ENCODE measurements at regions not wholly inside any gene's neighbourhood (a gene's known extent, or its start where the extent isn't known, plus 50 kb on each side); places are given as distances from the start of the nearest gene placed in this dataset.

GRCh38 chr5:164051745-164052144, 546.3 kb downstream of the MAT2B start:
- DNase-seq (ENCODE audit: low read depth, low spot score) (no peak), FAIRE-seq (no peak)
- Histone ChIP-seq H2AFZ (ENCODE audit: control insufficient read depth, low read length) (no peak overlapping the region), H3K27me3 (ENCODE audit: control insufficient read depth, extremely low read depth, insufficient read depth, low read length) (no peaks in the 10 kb centered on the region), H3K36me3 (ENCODE audit: control insufficient read depth in 2 of 2, extremely low read depth in 1 of 2, insufficient read depth in 2 of 2, low read length in 2 of 2) (no peaks in the 10 kb centered on the region), H4K20me1 (ENCODE audit: control insufficient read depth, extremely low read depth, insufficient read depth, low read length) (no peaks in the 10 kb centered on the region), H3K9ac (ENCODE audit: control insufficient read depth, extremely low read depth, insufficient read depth, low read length) (no peak overlapping the region), H3K4me3 (ENCODE audit: control insufficient read depth in 2 of 3, extremely low read depth in 1 of 3, insufficient read depth in 2 of 3, low read depth in 1 of 3, low read length in 3 of 3) (no peak overlapping the region), H3K9me3 (ENCODE audit: control insufficient read depth, low read depth, low read length) (no peaks in the 10 kb centered on the region), H3K79me2 (ENCODE audit: control insufficient read depth, insufficient read depth, low read length) (no peaks in the 10 kb centered on the region), H3K4me2 (ENCODE audit: control insufficient read depth, extremely low read depth, insufficient read depth, low read depth, low read length) (no peak overlapping the region), H3K9me1 (ENCODE audit: control insufficient read depth, extremely low read depth, insufficient read depth, low read length) (no peaks in the 10 kb centered on the region), H3K4me1 (ENCODE audit: control insufficient read depth, extremely low read depth, insufficient read depth, low read length) (no peaks in the 10 kb centered on the region), H3K27ac (ENCODE audit: control insufficient read depth, insufficient read depth, low read length) (no peak overlapping the region)
- TF ChIP-seq, protein P1, sequence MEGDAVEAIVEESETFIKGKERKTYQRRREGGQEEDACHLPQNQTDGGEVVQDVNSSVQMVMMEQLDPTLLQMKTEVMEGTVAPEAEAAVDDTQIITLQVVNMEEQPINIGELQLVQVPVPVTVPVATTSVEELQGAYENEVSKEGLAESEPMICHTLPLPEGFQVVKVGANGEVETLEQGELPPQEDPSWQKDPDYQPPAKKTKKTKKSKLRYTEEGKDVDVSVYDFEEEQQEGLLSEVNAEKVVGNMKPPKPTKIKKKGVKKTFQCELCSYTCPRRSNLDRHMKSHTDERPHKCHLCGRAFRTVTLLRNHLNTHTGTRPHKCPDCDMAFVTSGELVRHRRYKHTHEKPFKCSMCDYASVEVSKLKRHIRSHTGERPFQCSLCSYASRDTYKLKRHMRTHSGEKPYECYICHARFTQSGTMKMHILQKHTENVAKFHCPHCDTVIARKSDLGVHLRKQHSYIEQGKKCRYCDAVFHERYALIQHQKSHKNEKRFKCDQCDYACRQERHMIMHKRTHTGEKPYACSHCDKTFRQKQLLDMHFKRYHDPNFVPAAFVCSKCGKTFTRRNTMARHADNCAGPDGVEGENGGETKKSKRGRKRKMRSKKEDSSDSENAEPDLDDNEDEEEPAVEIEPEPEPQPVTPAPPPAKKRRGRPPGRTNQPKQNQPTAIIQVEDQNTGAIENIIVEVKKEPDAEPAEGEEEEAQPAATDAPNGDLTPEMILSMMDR (optimal IDR thresholded peaks at IDR 0.05 in 1 of 3, IDR thresholded peaks at IDR 0.05 in 1 of 3, conservative IDR thresholded peaks at IDR 0.05 in 1 of 3; ENCODE audit: extremely low read depth in 1 of 3, insufficient read depth in 2 of 3, low read length in 3 of 3): no peak
- dilution Hi-C loops (cut with MboI; ENCODE audit: extremely low pct_ligation_motif_present, low sequenced_read_pairs): no loop called here

GRCh38 chr5:164052536-164053093, 547.2 kb downstream of the MAT2B start:
- FAIRE-seq (no peak), DNase-seq (ENCODE audit: low read depth, low spot score) (no peak)
- Histone ChIP-seq H3K9ac (ENCODE audit: control insufficient read depth, extremely low read depth, insufficient read depth, low read length) (no peak overlapping the region), H2AFZ (ENCODE audit: control insufficient read depth, low read length) (no peak overlapping the region), H3K4me1 (ENCODE audit: control insufficient read depth, extremely low read depth, insufficient read depth, low read length) (no peaks in the 10 kb centered on the region), H3K9me1 (ENCODE audit: control insufficient read depth, extremely low read depth, insufficient read depth, low read length) (no peaks in the 10 kb centered on the region), H3K9me3 (ENCODE audit: control insufficient read depth, low read depth, low read length) (no peaks in the 10 kb centered on the region), H3K4me3 (ENCODE audit: control insufficient read depth in 2 of 3, extremely low read depth in 1 of 3, insufficient read depth in 2 of 3, low read depth in 1 of 3, low read length in 3 of 3) (no peak overlapping the region), H3K79me2 (ENCODE audit: control insufficient read depth, insufficient read depth, low read length) (no peaks in the 10 kb centered on the region), H3K4me2 (ENCODE audit: control insufficient read depth, extremely low read depth, insufficient read depth, low read depth, low read length) (no peak overlapping the region), H4K20me1 (ENCODE audit: control insufficient read depth, extremely low read depth, insufficient read depth, low read length) (no peaks in the 10 kb centered on the region), H3K27ac (ENCODE audit: control insufficient read depth, insufficient read depth, low read length) (no peak overlapping the region), H3K27me3 (ENCODE audit: control insufficient read depth, extremely low read depth, insufficient read depth, low read length) (no peaks in the 10 kb centered on the region), H3K36me3 (ENCODE audit: control insufficient read depth in 2 of 2, extremely low read depth in 1 of 2, insufficient read depth in 2 of 2, low read length in 2 of 2) (no peaks in the 10 kb centered on the region)
- dilution Hi-C loops (cut with MboI; ENCODE audit: extremely low pct_ligation_motif_present, low sequenced_read_pairs): no loop called here
- TF ChIP-seq, protein P1 (optimal IDR thresholded peaks at IDR 0.05 in 1 of 3, IDR thresholded peaks at IDR 0.05 in 1 of 3, conservative IDR thresholded peaks at IDR 0.05 in 1 of 3; ENCODE audit: extremely low read depth in 1 of 3, insufficient read depth in 2 of 3, low read length in 3 of 3): no peak
- TF ChIP-seq EZH2 (IDR thresholded peaks at IDR 0.05; ENCODE audit: low read length): no peak

Measured in keratinocyte (primary cell).